Gastroesophageal sphincter (tissue), 3 donors: ENCODE measurements at regions not wholly inside any gene's neighbourhood (a gene's known extent, or its start where the extent isn't known, plus 50 kb on each side); places are given as distances from the start of the nearest gene placed in this dataset.

Source experiments
- EP300 ChIP-seq: sonication (generic); formaldehyde crosslinking; IDR thresholded peaks from one replicate; pipeline ENCODE4 v1.6.1; 2017; ENCODE audit warnings: antibody characterized with exemption, mild to moderate bottlenecking
- POLR2A ChIP-seq, 2 donors: fragments of 450-650 bp; IDR thresholded peaks; one replicate each; pipeline ENCODE4 v1.6.1; 2017; ENCODE audit warnings: antibody characterized with exemption in 2 of 2, mild to moderate bottlenecking in 2 of 2, moderate library complexity in 1 of 2
- POLR2AphosphoS5 ChIP-seq: sonication (generic); formaldehyde crosslinking; IDR thresholded peaks from one replicate; pipeline ENCODE4 v1.6.1; 2017; ENCODE audit warnings: antibody characterized with exemption
- TF ChIP-seq, protein P1 (sequence below), 4 experiments: fragments of 200-600 bp in 2 of 4; fragments of 450-650 bp in 2 of 4; sonication (generic) in 1 of 4; IDR thresholded peaks; one replicate each; pipeline ENCODE4 v1.5.1; 2017 to 2019; ENCODE audit warnings: antibody characterized with exemption in 4 of 4, mild to moderate bottlenecking in 2 of 4, moderate library complexity in 2 of 4

DNA sequence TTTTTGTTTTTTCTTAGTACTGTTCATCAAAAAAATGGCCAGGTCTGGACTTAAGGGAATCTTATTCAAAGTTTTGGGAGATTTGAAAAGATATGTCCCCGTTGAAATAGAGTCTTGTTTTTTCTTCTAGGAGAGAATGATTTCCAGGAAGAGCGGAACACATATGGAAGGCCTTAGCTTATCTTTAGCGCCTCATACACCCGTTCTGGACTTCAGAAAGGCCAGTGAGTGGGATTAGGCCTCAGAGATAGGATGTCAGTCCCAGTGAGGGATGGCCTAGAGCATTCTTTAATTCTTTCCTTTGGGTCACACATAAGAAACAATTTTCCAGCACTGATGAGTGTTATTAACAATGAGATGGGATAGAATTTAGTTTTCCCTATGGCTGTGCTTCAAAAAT, 54.5 kb upstream of the HAND2 start:
- TF ChIP-seq POLR2A (IDR thresholded peaks at IDR 0.05) (no peak), POLR2AphosphoS5 (no peak), EP300 (no peak)
- TF ChIP-seq, protein P1, sequence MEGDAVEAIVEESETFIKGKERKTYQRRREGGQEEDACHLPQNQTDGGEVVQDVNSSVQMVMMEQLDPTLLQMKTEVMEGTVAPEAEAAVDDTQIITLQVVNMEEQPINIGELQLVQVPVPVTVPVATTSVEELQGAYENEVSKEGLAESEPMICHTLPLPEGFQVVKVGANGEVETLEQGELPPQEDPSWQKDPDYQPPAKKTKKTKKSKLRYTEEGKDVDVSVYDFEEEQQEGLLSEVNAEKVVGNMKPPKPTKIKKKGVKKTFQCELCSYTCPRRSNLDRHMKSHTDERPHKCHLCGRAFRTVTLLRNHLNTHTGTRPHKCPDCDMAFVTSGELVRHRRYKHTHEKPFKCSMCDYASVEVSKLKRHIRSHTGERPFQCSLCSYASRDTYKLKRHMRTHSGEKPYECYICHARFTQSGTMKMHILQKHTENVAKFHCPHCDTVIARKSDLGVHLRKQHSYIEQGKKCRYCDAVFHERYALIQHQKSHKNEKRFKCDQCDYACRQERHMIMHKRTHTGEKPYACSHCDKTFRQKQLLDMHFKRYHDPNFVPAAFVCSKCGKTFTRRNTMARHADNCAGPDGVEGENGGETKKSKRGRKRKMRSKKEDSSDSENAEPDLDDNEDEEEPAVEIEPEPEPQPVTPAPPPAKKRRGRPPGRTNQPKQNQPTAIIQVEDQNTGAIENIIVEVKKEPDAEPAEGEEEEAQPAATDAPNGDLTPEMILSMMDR (IDR thresholded peaks at IDR 0.05) = no peak
